Stimulated activated CD4-positive, alpha-beta T cell treated with anti-CD3 and anti-CD28 coated beads, Interleukin-4, amount 100 ng/mL, for 1 hour (primary cell): ENCODE measurements at regions not wholly inside any gene's neighbourhood (a gene's known extent, or its start where the extent isn't known, plus 50 kb on each side); places are given as distances from the start of the nearest gene placed in this dataset.
"Not testable (repeated sequence)": the region's sequence is repeated elsewhere in the genome, so short reads cannot be mapped to it uniquely, and the experiment has no call there.

ENCODE experiments used
- DNase-seq: peaks from one replicate; pipeline ENCODE4 v3.0.0-alpha.2; 2020

GRCh38 chrX:13220916-13221315, 98.9 kb downstream of the ATXN3L start:
- no peak for DNase-seq

- DNase-seq, result no peak
These were observed 99.7 kb downstream of the ATXN3L start for GRCh38 chrX:13219991-13220764.

GRCh38 chrX:13218758-13219157, 101.1 kb downstream of the ATXN3L start:
- DNase-seq, result no peak

GRCh38 chrX:13216139-13216538, 103.7 kb downstream of the ATXN3L start:
- DNase-seq, result no peak

GRCh38 chrX:13215729-13216128, 104.1 kb downstream of the ATXN3L start:
- no peak for DNase-seq

- DNase-seq, result no peak
These were observed 107.6 kb downstream of the ATXN3L start for GRCh38 chrX:13212191-13212651.

GRCh38 chrX:13210142-13210541, 109.7 kb downstream of the ATXN3L start:
- not testable (repeated sequence) for DNase-seq

GRCh38 chrX:13209704-13210103, 110.1 kb downstream of the ATXN3L start:
- not testable (repeated sequence) for DNase-seq

- DNase-seq, result no peak
These were observed 111.4 kb downstream of the ATXN3L start for GRCh38 chrX:13208281-13208935.

GRCh38 chrX:13203271-13203670, 116.6 kb downstream of the ATXN3L start:
- DNase-seq, result no peak

- no peak for DNase-seq
These were observed 118.1 kb downstream of the ATXN3L start for GRCh38 chrX:13201605-13202219.

- no peak for DNase-seq
These were observed 119.5 kb downstream of the ATXN3L start for GRCh38 chrX:13200398-13200797.

- DNase-seq, result no peak
These were observed 121.1 kb downstream of the ATXN3L start for GRCh38 chrX:13198762-13199064.

- no peak for DNase-seq
These were observed 121.6 kb downstream of the ATXN3L start for GRCh38 chrX:13198056-13198761.

- DNase-seq, result no peak
These were observed 123.1 kb downstream of the ATXN3L start for GRCh38 chrX:13196782-13197181.

GRCh38 chrX:13195340-13195739, 124.5 kb downstream of the ATXN3L start:
- no peak for DNase-seq

GRCh38 chrX:13194291-13195103, 125.4 kb downstream of the ATXN3L start:
- DNase-seq, result no peak

- no peak for DNase-seq
These were observed 129.8 kb downstream of the ATXN3L start for GRCh38 chrX:13190051-13190450.

GRCh38 chrX:13189380-13189779, 130.5 kb downstream of the ATXN3L start:
- DNase-seq, result no peak

- no peak for DNase-seq
These were observed 131.0 kb downstream of the ATXN3L start for GRCh38 chrX:13188731-13189309.

- not testable (repeated sequence) for DNase-seq
These were observed 133.2 kb downstream of the ATXN3L start for GRCh38 chrX:13186643-13187042.

- no peak for DNase-seq
These were observed 136.4 kb upstream of the FAM9C start for GRCh38 chrX:13180807-13181206.
